HepG2 (cell line): ENCODE measurements at regions not wholly inside any gene's neighbourhood (a gene's known extent, or its start where the extent isn't known, plus 50 kb on each side); places are given as distances from the start of the nearest gene placed in this dataset.

Experiments
- ATAC-seq: fragments of 200-7000 bp; cut with Tn5 transposase; 3 replicates; pipeline ENCODE4 v1.9.1; 2020; ENCODE audit warnings: mild to moderate bottlenecking, moderate library complexity
- BruUV-seq: library from RNA; stranded (reverse); fragments of 400-500 nt; replicated peaks from 2 replicates; lab custom pipeline; 2021; lab: Mats Ljungman, UMichigan
- CTCF ChIA-PET: fragments of 300-600 bp; formaldehyde crosslinking; extraction: SDS; loops from one replicate; lab custom pipeline; 2021; ENCODE audit warnings: low total read pairs, inconsistent platforms, low intra/inter-chr PET ratio; lab: Yijun Ruan, JAX
- POLR2A ChIA-PET: fragments of 350-600 bp; sonication (Branson Sonifier 250); formaldehyde crosslinking; loops from one replicate; lab custom pipeline; 2020; ENCODE audit warnings: antibody characterized with exemption, inconsistent platforms; lab: Yijun Ruan, JAX
- DNase-seq: peaks from one replicate; pipeline ENCODE4 v3.0.0-alpha.2; 2015; ENCODE audit warnings: low spot score
- FAIRE-seq: peaks from 3 replicates; lab custom pipeline; 2011; peaks lifted over from hg19 to GRCh38; lab: Jason Lieb, UNC
- H2AFZ ChIP-seq: one replicate; pipeline ENCODE4 v1.6.1; 2011; ENCODE audit warnings: low read length, inconsistent platforms
- H3K27ac ChIP-seq: fragments of 300-600 bp; 3 replicates; pipeline ENCODE4 v1.8.0; 2011; ENCODE audit warnings: mixed run types, mild to moderate bottlenecking, mixed read lengths, low read length, inconsistent platforms; ENCODE audit not compliant: insufficient read depth; ENCODE audit errors: extremely low read length
- H3K27me3 ChIP-seq, 2 experiments: fragments of 200-600 bp in 1 of 2; 2 replicates in 1 of 2; 3 replicates in 1 of 2; pipeline versions ENCODE4 v1.6.0 to v1.8.0; 2011; ENCODE audit warnings: low read length in 2 of 2, mild to moderate bottlenecking in 2 of 2, moderate library complexity in 2 of 2, inconsistent platforms in 1 of 2; ENCODE audit not compliant: insufficient read depth in 2 of 2, control insufficient read depth in 1 of 2
- H3K36me3 ChIP-seq, 2 experiments: fragments of 200-600 bp in 1 of 2; replicated peaks in 1 of 2; 2 replicates in 1 of 2; 3 replicates in 1 of 2; pipeline versions ENCODE4 v1.5.1 to v1.8.0; 2011; ENCODE audit warnings: low read length in 2 of 2, inconsistent platforms in 1 of 2; ENCODE audit not compliant: insufficient read depth in 2 of 2, control insufficient read depth in 1 of 2
- H3K4me1 ChIP-seq: 2 replicates; pipeline ENCODE4 v1.5.1; 2012; ENCODE audit warnings: low read length, inconsistent platforms; ENCODE audit not compliant: insufficient read depth
- H3K4me2 ChIP-seq: 2 replicates; pipeline ENCODE4 v1.6.0; 2011; ENCODE audit warnings: low read depth, low read length, inconsistent platforms
- H3K4me3 ChIP-seq, 3 experiments: fragments of 200-600 bp in 1 of 3; sonication (generic), shearing (Covaris generic) in 1 of 3; replicated peaks in 1 of 3; 2 replicates each; pipeline ENCODE4 v1.5.1; 2011 to 2016; ENCODE audit warnings: low read length in 3 of 3, inconsistent platforms in 2 of 3, low read depth in 2 of 3, mild to moderate bottlenecking in 2 of 3, control low read depth in 1 of 3, mixed read lengths in 1 of 3; ENCODE audit not compliant: insufficient read depth in 1 of 3
- H3K79me2 ChIP-seq: one replicate; pipeline ENCODE4 v1.6.1; 2011; ENCODE audit warnings: low read length, inconsistent platforms; ENCODE audit not compliant: insufficient read depth
- H3K9ac ChIP-seq: 2 replicates; pipeline ENCODE4 v1.6.0; 2011; ENCODE audit warnings: mild to moderate bottlenecking, low read depth, low read length, inconsistent platforms; ENCODE audit not compliant: insufficient read depth
- H3K9me3 ChIP-seq: 2 replicates; pipeline ENCODE4 v1.5.1; 2012; ENCODE audit warnings: mild to moderate bottlenecking, low read length
- H4K20me1 ChIP-seq: 2 replicates; pipeline ENCODE4 v1.6.0; 2011; ENCODE audit warnings: inconsistent platforms, mild to moderate bottlenecking, low read length, moderate library complexity; ENCODE audit not compliant: insufficient read depth
- NFAT5 ChIP-seq: sonication (generic); formaldehyde crosslinking; IDR thresholded peaks from 2 replicates; pipeline ENCODE4 v1.4.0; 2020; ENCODE audit warnings: missing genetic modification reagents
- SIX1 ChIP-seq: sonication (generic); formaldehyde crosslinking; IDR thresholded peaks from 2 replicates; pipeline ENCODE4 v1.4.0; 2020; ENCODE audit warnings: missing genetic modification reagents, borderline replicate concordance
- ZNF343 ChIP-seq: sonication (generic); formaldehyde crosslinking; IDR thresholded peaks from 2 replicates; pipeline ENCODE4 v1.4.0; 2020; ENCODE audit warnings: mild to moderate bottlenecking, missing genetic modification reagents
- ZNF724P ChIP-seq: sonication (generic); formaldehyde crosslinking; IDR thresholded peaks from 2 replicates; pipeline ENCODE4 v1.8.0; 2022; ENCODE audit warnings: missing genetic modification reagents, borderline replicate concordance
- WGBS: methylation state at CpG from one replicate; pipeline ENCODE4 v1.1.6; 2017; ENCODE audit warnings: low lambda C conversion rate; 5-methylcytosine and 5-hydroxymethylcytosine counted together
- in situ Hi-C: cut with HindIII; loops from 2 replicates; pipeline ENCODE4 v1.10.0; 2017; ENCODE audit warnings: low pct_unique_long_range_greater_than_20kb; ENCODE audit not compliant: extremely low pct_ligation_motif_present
- intact Hi-C: fragments of 100-400 bp; cut with micrococcal nuclease; formaldehyde crosslinking; loops from one replicate; pipeline ENCODE4 v1.10.0; 2022; ENCODE audit not compliant: unreplicated experiment
- TF ChIP-seq, protein P1 (sequence below): sonication (generic); formaldehyde crosslinking; IDR thresholded peaks from 2 replicates; pipeline ENCODE4 v1.8.1; 2023; ENCODE audit warnings: mild to moderate bottlenecking, missing genetic modification reagents

DNA sequence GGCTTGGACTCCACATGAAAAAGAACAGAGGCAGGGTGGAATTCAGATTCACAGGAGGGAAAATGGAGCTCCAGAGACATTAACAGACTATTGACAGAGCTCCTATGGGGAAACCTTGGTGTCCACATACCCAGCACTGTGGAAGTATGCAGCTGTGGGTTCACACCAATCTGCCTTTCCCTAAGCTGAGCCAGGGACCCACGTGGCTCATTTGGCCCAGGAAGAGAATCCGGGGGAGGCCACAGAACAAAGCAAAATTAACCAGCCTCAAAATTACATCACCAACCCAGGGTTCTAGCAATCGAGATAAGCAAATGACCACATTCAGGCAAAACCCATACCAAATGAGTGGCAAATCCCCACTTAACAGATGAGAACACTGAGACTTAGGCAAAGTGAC lies 105.8 kb upstream of the TWIST2 start:
- ChIA-PET CTCF (no interaction called here), POLR2A (no interaction called here)
- BruUV-seq: no TSS peak
- intact Hi-C loops: no loop called here
- H2AFZ ChIP-seq: no peak overlapping the region
- H4K20me1 ChIP-seq: no peaks in the 10 kb centered on the region
- ATAC-seq: no peak
- DNase-seq: no peak
- no peak for FAIRE-seq
- H3K27me3 ChIP-seq: peaks cover 0 to 46% of the 10 kb centered on the region in 2 experiments; a peak in 4 of 5 replicates
- H3K4me1 ChIP-seq: no peaks in the 10 kb centered on the region
- H3K9ac ChIP-seq: no peak overlapping the region
- no peak overlapping the region for H3K27ac ChIP-seq
- H3K9me3 ChIP-seq: no peaks in the 10 kb centered on the region
- H3K4me2 ChIP-seq: no peak overlapping the region
- TF ChIP-seq, protein P1, sequence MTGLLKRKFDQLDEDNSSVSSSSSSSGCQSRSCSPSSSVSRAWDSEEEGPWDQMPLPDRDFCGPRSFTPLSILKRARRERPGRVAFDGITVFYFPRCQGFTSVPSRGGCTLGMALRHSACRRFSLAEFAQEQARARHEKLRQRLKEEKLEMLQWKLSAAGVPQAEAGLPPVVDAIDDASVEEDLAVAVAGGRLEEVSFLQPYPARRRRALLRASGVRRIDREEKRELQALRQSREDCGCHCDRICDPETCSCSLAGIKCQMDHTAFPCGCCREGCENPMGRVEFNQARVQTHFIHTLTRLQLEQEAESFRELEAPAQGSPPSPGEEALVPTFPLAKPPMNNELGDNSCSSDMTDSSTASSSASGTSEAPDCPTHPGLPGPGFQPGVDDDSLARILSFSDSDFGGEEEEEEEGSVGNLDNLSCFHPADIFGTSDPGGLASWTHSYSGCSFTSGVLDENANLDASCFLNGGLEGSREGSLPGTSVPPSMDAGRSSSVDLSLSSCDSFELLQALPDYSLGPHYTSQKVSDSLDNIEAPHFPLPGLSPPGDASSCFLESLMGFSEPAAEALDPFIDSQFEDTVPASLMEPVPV (CRISPR knock-in tag): no peak
- TF ChIP-seq ZNF724P (CRISPR knock-in tag) (no peak), NFAT5 (CRISPR knock-in tag) (no peak), SIX1 (CRISPR knock-in tag) (no peak), ZNF343 (no peak)
- no peak overlapping the region for H3K4me3 ChIP-seq
- WGBS: 5% methylated on average over 2 of the region's 3 CpGs
- in situ Hi-C loops: no loop called here
- no peaks in the 10 kb centered on the region for H3K79me2 ChIP-seq
- H3K36me3 ChIP-seq: no peaks in the 10 kb centered on the region
